Activated CD8-positive, alpha-beta T cell treated with anti-CD3 and anti-CD28 coated beads for 36 hours (primary cell): ENCODE measurements at regions not wholly inside any gene's neighbourhood (a gene's known extent, or its start where the extent isn't known, plus 50 kb on each side); places are given as distances from the start of the nearest gene placed in this dataset.

ENCODE experiments used
- ATAC-seq: fragments of 200-7000 bp; cut with Tn5 transposase; one replicate; pipeline ENCODE4 v1.10.0; 2021; ENCODE audit warnings: mild to moderate bottlenecking, moderate library complexity
- CTCF ChIA-PET: fragments of 350-600 bp; sonication (Branson Sonifier 250); formaldehyde crosslinking; loops from one replicate; lab custom pipeline; 2021; ENCODE audit warnings: antibody characterized with exemption; lab: Charles Lee
- POLR2A ChIA-PET: fragments of 350-600 bp; sonication (Branson Sonifier 250); formaldehyde crosslinking; loops from one replicate; lab custom pipeline; 2021; ENCODE audit warnings: antibody characterized with exemption; lab: Charles Lee
- DNase-seq: peaks from one replicate; pipeline ENCODE4 v3.0.0-alpha.2; 2020
- H3K27ac Mint-ChIP-seq: one replicate; pipeline ENCODE4 v1.8.0; 2021; ENCODE audit warnings: mild to moderate bottlenecking, mixed read lengths
- H3K27me3 Mint-ChIP-seq: one replicate; pipeline ENCODE4 v1.8.0; 2021; ENCODE audit warnings: mixed read lengths
- H3K36me3 Mint-ChIP-seq: one replicate; pipeline ENCODE4 v1.8.0; 2021; ENCODE audit warnings: low read depth, mixed read lengths
- H3K4me1 Mint-ChIP-seq: one replicate; pipeline ENCODE4 v1.8.0; 2021; ENCODE audit warnings: low read depth, mixed read lengths
- H3K4me3 Mint-ChIP-seq: one replicate; pipeline ENCODE4 v1.8.0; 2021; ENCODE audit warnings: mild to moderate bottlenecking, moderate library complexity, mixed read lengths
- H3K9me3 Mint-ChIP-seq: one replicate; pipeline ENCODE4 v1.8.0; 2021; ENCODE audit warnings: mixed read lengths
- CTCF ChIP-seq: fragments of 200-600 bp; IDR thresholded peaks from one replicate; pipeline ENCODE4 v1.8.0; 2022; ENCODE audit warnings: antibody characterized with exemption, mild to moderate bottlenecking
- intact Hi-C: fragments of 100-400 bp; cut with micrococcal nuclease; formaldehyde crosslinking; loops from one replicate; pipeline ENCODE4 v1.10.0; 2022

DNA sequence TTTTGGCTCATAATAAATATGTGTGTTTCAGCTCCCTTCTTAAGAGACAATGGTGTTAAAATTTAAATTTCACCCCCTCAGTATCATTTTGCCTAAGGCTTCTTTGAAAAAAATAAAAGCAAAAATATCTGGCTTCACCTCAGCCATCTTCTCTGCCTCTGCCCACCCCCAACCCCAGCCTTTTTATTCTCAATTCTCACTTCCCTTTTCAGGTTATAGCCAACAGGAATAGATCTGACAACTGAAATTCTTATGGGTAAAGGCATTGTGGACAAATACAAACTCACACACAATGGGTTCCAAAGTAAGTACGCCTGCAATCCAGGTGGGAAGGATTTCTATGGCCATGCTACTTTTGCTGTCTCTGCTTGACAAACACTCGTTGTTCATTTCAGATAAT lies 399.0 kb upstream of the ARRDC4 start:
- ChIA-PET POLR2A (no interaction called here), CTCF (no interaction called here)
- intact Hi-C loops, result no loop called here
- DNase-seq (no peak), ATAC-seq (no peak)
- Mint-ChIP-seq H3K27me3 (no peaks in the 10 kb centered on the region), H3K9me3 (peaks cover 5% of the 10 kb centered on the region), H3K27ac (no peak overlapping the region), H3K4me1 (no peaks in the 10 kb centered on the region), H3K4me3 (no peak overlapping the region), H3K36me3 (no peaks in the 10 kb centered on the region)
- no peak for TF ChIP-seq CTCF

GRCh38 chr15:97563516-97563915 lies 397.0 kb upstream of the ARRDC4 start:
- no peak for DNase-seq
- ATAC-seq, result no peak
- H3K4me1 Mint-ChIP-seq, result no peaks in the 10 kb centered on the region
- H3K4me3 Mint-ChIP-seq, result no peak overlapping the region
- ChIA-PET POLR2A (no interaction called here), CTCF (no interaction called here)
- intact Hi-C loops, result no loop called here
- H3K27ac Mint-ChIP-seq, result no peak overlapping the region
- H3K36me3 Mint-ChIP-seq, result no peaks in the 10 kb centered on the region
- no peak for TF ChIP-seq CTCF
- no peaks in the 10 kb centered on the region for H3K27me3 Mint-ChIP-seq
- H3K9me3 Mint-ChIP-seq, result peaks cover 4% of the 10 kb centered on the region

GRCh38 chr15:97566961-97567360 lies 393.5 kb upstream of the ARRDC4 start:
- POLR2A ChIA-PET, result interaction anchor here (0.6 to 0.7 kb wide), 2 partner anchors 175 to 1139 kb away, joined by 3 read pairs; no protein-coding TSS in a partner anchor
- no peak for TF ChIP-seq CTCF
- intact Hi-C loops, result no loop called here

DNA sequence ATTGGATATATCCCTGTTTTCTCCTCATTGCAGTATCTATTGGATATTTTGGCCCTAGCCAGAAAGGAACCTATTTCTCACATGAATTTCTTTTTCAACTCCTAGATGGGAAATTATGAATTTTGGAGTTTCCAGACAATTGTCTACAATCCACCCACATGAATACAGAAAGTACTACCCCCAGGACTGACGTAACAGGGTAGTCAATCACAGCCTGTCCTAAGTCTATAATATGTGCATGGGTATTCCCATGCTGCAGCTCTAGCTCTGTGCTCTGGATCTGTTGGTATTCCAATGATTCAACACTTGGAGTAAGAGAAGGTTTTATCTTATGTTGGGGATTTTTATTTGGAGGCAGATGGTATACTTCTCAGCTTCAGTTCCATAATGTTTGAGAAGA lies 393.1 kb upstream of the ARRDC4 start:
- no peaks in the 10 kb centered on the region for H3K36me3 Mint-ChIP-seq
- CTCF ChIA-PET, result no interaction called here

More at GRCh38 chr15:97566961-97567360, 393.5 kb upstream of the ARRDC4 start:
- ATAC-seq (no peak), DNase-seq (no peak)
- H3K27ac Mint-ChIP-seq, result no peak overlapping the region
- H3K27me3 Mint-ChIP-seq, result no peaks in the 10 kb centered on the region
- H3K9me3 Mint-ChIP-seq, result peaks cover 8% of the 10 kb centered on the region
- no peaks in the 10 kb centered on the region for H3K36me3 Mint-ChIP-seq
- CTCF ChIA-PET, result no interaction called here
- no peak overlapping the region for H3K4me3 Mint-ChIP-seq
- H3K4me1 Mint-ChIP-seq, result no peaks in the 10 kb centered on the region

More for the DNA sequence above, 393.1 kb upstream of the ARRDC4 start:
- peaks cover 8% of the 10 kb centered on the region for H3K9me3 Mint-ChIP-seq
- ATAC-seq (no peak), DNase-seq (no peak)
- no peak overlapping the region for H3K27ac Mint-ChIP-seq
- no peak for TF ChIP-seq CTCF
- intact Hi-C loops, result no loop called here
- H3K4me3 Mint-ChIP-seq, result no peak overlapping the region
- POLR2A ChIA-PET, result interaction anchor here (0.6 to 0.7 kb wide), 2 partner anchors 175 to 1139 kb away, joined by 3 read pairs; no protein-coding TSS in a partner anchor
- H3K27me3 Mint-ChIP-seq, result no peaks in the 10 kb centered on the region
- H3K4me1 Mint-ChIP-seq, result no peaks in the 10 kb centered on the region
